ENCODE measurements at regions not wholly inside any gene's neighbourhood (a gene's known extent, or its start where the extent isn't known, plus 50 kb on each side); places are given as distances from the start of the nearest gene placed in this dataset.

- no peak for TF ChIP-seq EP300 (IDR thresholded peaks at IDR 0.05)
- TF ChIP-seq, protein P1, sequence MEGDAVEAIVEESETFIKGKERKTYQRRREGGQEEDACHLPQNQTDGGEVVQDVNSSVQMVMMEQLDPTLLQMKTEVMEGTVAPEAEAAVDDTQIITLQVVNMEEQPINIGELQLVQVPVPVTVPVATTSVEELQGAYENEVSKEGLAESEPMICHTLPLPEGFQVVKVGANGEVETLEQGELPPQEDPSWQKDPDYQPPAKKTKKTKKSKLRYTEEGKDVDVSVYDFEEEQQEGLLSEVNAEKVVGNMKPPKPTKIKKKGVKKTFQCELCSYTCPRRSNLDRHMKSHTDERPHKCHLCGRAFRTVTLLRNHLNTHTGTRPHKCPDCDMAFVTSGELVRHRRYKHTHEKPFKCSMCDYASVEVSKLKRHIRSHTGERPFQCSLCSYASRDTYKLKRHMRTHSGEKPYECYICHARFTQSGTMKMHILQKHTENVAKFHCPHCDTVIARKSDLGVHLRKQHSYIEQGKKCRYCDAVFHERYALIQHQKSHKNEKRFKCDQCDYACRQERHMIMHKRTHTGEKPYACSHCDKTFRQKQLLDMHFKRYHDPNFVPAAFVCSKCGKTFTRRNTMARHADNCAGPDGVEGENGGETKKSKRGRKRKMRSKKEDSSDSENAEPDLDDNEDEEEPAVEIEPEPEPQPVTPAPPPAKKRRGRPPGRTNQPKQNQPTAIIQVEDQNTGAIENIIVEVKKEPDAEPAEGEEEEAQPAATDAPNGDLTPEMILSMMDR (IDR thresholded peaks at IDR 0.05): no peak
- TF ChIP-seq POLR2A (IDR thresholded peaks at IDR 0.05): no peak
Observed at GRCh38 chr4:99715286-99715685, 57.7 kb upstream of the C4orf54 start.
